ENCODE measurements at regions not wholly inside any gene's neighbourhood (a gene's known extent, or its start where the extent isn't known, plus 50 kb on each side); places are given as distances from the start of the nearest gene placed in this dataset.
A peak's percentile ranks its signal among the peaks of the same experiment; 100 is the strongest.
"Not testable (repeated sequence)": the region's sequence is repeated elsewhere in the genome, so short reads cannot be mapped to it uniquely, and the experiment has no call there.

- no peak for DNase-seq
Observed at GRCh38 chr13:57784633-57785032, 153.1 kb downstream of the PCDH17 start.

GRCh38 chr13:57787058-57787791 lies 155.7 kb downstream of the PCDH17 start:
- no peak for DNase-seq

- DNase-seq: no peak
Observed at GRCh38 chr13:57799624-57800023, 168.1 kb downstream of the PCDH17 start.

GRCh38 chr13:57813651-57814050 lies 182.1 kb downstream of the PCDH17 start:
- no peak for DNase-seq

DNA sequence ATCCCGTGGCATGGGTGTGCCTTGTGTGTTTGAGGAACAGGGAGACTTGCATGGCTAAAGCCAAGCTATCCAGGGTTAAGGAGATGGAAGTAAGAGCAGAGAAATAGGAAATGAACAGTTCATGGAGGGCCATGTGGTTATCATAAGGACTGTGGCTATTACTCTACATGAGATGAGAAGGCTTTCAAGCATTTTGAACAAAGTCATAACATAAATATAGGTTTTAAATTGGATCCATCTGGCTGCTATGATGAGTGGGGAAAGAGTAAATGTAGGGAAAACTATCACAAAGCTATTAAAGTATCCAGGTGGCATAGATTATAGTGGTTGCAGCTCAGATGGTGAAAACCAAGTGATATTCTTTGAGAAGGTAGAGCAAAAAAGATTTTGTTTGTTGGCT lies 184.1 kb downstream of the PCDH17 start:
- no peak for DNase-seq

GRCh38 chr13:57820924-57821323 lies 189.4 kb downstream of the PCDH17 start:
- no peak for DNase-seq

- no peak for DNase-seq
Observed at GRCh38 chr13:57823704-57824103, 192.2 kb downstream of the PCDH17 start.

- DNase-seq: no peak
Observed at GRCh38 chr13:57824121-57824520, 192.6 kb downstream of the PCDH17 start.

- no peak for DNase-seq
Observed at GRCh38 chr13:57825066-57825465, 193.5 kb downstream of the PCDH17 start.

DNA sequence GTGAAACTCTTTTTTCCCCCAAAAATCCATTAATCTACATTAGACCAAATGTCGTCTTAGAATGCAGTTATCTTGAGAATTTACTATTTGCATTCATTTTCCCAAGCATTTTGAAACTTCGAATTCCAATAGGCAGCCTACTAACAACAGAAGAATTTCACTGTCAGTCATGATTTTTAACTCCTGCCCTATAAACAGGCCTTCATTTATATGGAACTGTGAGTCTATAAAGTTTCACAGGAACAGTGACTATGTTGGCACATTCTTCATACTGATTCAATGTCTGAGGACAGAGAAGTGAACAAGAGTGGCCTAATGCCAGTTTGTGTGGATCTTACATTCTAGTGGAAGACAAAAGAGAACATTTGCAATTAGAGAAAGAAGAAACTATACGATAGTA lies 198.0 kb downstream of the PCDH17 start:
- no peak for DNase-seq

DNA sequence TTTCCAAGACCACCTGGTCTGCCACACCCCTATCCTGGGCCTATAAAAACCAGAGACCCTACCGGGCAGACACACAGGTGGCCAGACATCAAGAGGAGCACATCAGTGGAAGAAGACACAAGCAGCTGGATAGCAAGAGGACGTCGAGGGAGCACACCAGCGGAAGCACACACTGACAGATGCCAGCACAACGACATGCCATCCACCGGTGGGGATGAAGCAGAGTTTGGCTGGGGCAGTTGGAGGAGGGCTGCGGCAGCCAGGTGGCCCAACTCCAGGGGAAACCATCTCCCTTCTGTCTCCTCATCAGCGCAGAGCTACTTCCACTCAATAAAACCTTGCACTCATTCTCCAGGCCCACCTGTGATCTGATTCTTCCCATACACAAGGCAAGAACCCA lies 200.6 kb downstream of the PCDH17 start:
- no peak for DNase-seq

- no peak for DNase-seq
Observed at GRCh38 chr13:57837801-57838200, 206.3 kb downstream of the PCDH17 start.

- DNase-seq: no peak
Observed at GRCh38 chr13:57843521-57843920, 212.0 kb downstream of the PCDH17 start.

DNA sequence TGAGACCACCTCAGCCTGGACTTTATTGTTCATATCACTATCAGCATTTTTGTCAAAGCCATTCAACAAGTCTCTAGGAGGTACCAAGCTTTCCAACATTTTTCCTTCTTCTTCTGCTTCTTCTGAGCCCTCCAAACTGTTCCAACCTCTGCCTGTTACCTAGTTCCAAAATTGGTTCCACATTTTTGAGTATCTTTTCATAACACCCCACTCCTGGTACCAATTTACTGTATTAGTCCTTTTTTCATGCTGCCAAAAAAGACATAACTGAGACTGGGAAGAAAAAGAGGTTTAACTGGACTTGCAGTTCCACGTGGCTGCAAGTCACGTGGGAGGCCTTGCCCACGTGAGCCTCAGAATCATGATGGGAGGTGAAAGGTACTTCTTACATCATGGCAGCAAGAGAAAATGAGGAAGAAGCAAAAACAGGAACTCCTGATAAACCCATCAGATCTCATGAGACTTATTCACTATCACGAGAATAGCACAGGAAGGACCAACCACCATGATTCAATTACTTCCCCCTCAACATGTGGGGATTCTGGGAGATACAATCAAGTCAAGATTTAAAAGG lies 215.1 kb downstream of the PCDH17 start:
- no peak for DNase-seq

GRCh38 chr13:57857945-57858344 lies 226.4 kb downstream of the PCDH17 start:
- DNase-seq: peak; percentile 34

GRCh38 chr13:57858376-57858775 lies 226.8 kb downstream of the PCDH17 start:
- no peak for DNase-seq

- no peak for DNase-seq
Observed at GRCh38 chr13:57862879-57863278, 231.3 kb downstream of the PCDH17 start.

DNA sequence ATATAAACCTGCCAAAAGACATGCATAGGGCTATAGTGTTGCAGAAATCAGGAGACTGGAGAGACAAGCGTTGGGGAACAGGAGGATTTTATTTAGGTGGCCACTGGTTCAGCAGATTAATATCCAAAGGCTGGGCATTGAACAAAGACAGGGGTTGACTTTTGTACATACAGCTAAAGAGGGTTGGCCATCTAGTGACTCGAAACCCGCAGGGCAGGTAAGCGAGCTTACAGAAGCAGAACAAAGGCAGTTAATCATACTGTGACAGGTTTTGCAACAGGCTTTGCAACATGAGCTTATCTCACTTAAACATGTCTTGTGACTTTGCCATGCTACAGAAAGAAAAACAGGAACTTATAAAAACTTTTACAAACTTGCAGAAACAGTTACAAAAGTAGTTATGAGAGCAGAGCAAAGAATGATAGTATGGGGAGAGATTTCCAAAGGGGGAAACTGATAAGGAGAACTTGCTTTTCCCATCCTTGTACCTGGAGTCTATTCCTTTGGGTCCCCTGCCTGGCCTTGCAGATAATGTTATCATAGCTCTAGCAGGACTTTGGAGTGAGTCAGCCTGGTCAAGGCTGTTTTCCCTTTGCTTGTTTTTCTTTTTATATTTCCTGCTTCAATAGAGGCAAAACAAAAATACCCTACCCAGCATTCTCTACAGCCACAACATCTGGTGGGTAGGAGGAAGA lies 234.2 kb downstream of the PCDH17 start:
- DNase-seq: no peak

GRCh38 chr13:57874530-57874929 lies 243.0 kb downstream of the PCDH17 start:
- no peak for DNase-seq

- no peak for DNase-seq
Observed at GRCh38 chr13:57877601-57878000, 246.1 kb downstream of the PCDH17 start.

DNA sequence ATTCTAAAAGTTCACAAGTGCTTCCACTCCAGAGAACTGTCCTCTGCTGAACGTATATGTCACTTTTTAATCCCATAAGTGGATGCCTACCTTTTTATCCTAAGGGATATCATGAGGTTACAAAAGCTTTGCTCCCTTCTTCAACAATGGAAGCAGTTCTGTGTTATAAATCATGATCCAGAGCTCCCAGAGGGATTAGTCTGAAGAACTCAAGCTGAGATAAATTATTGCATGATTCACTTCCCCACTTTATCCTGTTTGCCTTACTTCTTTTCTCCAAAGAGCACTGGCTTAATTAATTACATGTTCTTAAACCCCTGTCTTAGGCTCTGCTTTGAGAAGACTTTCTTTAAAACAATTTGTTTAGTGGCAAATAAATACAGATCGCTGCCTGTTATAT lies 246.7 kb downstream of the PCDH17 start:
- no peak for DNase-seq

GRCh38 chr13:57897225-57897624 lies 265.7 kb downstream of the PCDH17 start:
- no peak for DNase-seq

DNA sequence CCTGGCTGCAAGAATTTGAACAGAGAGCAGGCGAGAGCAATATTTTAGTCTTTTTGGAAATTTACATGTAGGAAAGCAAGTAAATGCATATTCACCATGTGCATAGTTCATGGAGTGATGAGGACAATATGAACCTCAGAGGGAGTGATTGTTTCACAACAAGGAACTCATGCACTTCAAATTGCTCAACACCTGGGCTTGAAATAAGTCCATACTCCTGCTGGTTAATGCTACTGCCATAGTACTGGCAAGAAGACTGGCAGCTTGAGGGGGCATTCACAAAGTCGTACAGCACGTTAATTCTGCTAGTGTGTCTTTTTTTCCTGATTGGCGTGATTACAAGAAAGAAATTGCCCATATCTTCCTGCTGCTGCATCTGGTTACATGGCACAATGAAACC lies 267.6 kb downstream of the PCDH17 start:
- DNase-seq: no peak

- not testable (repeated sequence) for DNase-seq
Observed at GRCh38 chr13:57909833-57910232, 278.3 kb downstream of the PCDH17 start.
